Spinal cord (tissue), 9 donors: ENCODE measurements at regions not wholly inside any gene's neighbourhood (a gene's known extent, or its start where the extent isn't known, plus 50 kb on each side); places are given as distances from the start of the nearest gene placed in this dataset.

Source experiments
- DNase-seq, 6 donors: peaks; one replicate each; pipeline versions ENCODE4 v3.0.0 to v3.0.0-alpha.2; 2013 to 2015; ENCODE audit warnings: low spot score in 6 of 6, low read depth in 4 of 6
- H3K27ac ChIP-seq: one replicate; pipeline ENCODE4 v1.5.1; 2013; ENCODE audit warnings: low read depth, low read length, control low read depth
- H3K27me3 ChIP-seq: one replicate; pipeline ENCODE4 v1.6.1; 2013; ENCODE audit warnings: low read length; ENCODE audit not compliant: control insufficient read depth, insufficient read depth
- H3K36me3 ChIP-seq: one replicate; pipeline ENCODE4 v1.6.1; 2013; ENCODE audit warnings: low read length; ENCODE audit not compliant: control insufficient read depth, insufficient read depth
- H3K4me1 ChIP-seq: one replicate; pipeline ENCODE4 v1.6.1; 2013; ENCODE audit warnings: low read length; ENCODE audit not compliant: control insufficient read depth, insufficient read depth
- H3K4me3 ChIP-seq: one replicate; pipeline ENCODE4 v1.5.1; 2013; ENCODE audit warnings: low read depth, low read length, control low read depth
- H3K9me3 ChIP-seq: one replicate; pipeline ENCODE4 v1.6.1; 2013; ENCODE audit warnings: low read length; ENCODE audit not compliant: control insufficient read depth, insufficient read depth
- WGBS: methylation state at CpG from one replicate; pipeline ENCODE4 v1.1.5; 2013; ENCODE audit warnings: missing lambda C conversion rate; ENCODE audit not compliant: insufficient coverage; 5-methylcytosine and 5-hydroxymethylcytosine counted together
- donor health status: healthy.

- peak in 1 of 6 donors; percentile 25 for DNase-seq
- peaks cover 12% of the 10 kb centered on the region for H3K4me1 ChIP-seq
- H3K36me3 ChIP-seq = no peaks in the 10 kb centered on the region
- no peaks in the 10 kb centered on the region for H3K27me3 ChIP-seq
- 100% methylated on average over 2 of the region's 4 CpGs for WGBS
- no peaks in the 10 kb centered on the region for H3K9me3 ChIP-seq
- no peak overlapping the region for H3K4me3 ChIP-seq
- no peak overlapping the region for H3K27ac ChIP-seq
Measured at GRCh38 chr5:172504701-172505402, 50.5 kb upstream of the SH3PXD2B start.

GRCh38 chr5:172503925-172504700 is 49.8 kb upstream of the SH3PXD2B start:
- Histone ChIP-seq H3K9me3 (no peaks in the 10 kb centered on the region), H3K36me3 (no peaks in the 10 kb centered on the region), H3K27me3 (no peaks in the 10 kb centered on the region), H3K4me3 (no peak overlapping the region), H3K4me1 (peaks cover 12% of the 10 kb centered on the region), H3K27ac (peak overlapping the region; percentile 25)
- no peak for DNase-seq
- 69% methylated on average over 7 of the region's 10 CpGs for WGBS
